Endothelial cell of umbilical vein (primary cell): ENCODE measurements at regions not wholly inside any gene's neighbourhood (a gene's known extent, or its start where the extent isn't known, plus 50 kb on each side); places are given as distances from the start of the nearest gene placed in this dataset.

Source experiments
- BruUV-seq: library from RNA; stranded (reverse); fragments of 400-500 nt; replicated peaks from 2 replicates; lab custom pipeline; 2021; lab: Mats Ljungman, UMichigan
- CTCF ChIA-PET: fragments of 300-600, 350-600 bp; sonication (Branson Sonifier 250); formaldehyde crosslinking; loops from one replicate; lab custom pipeline; 2021; ENCODE audit warnings: antibody characterized with exemption, inconsistent platforms; lab: Charles Lee
- POLR2A ChIA-PET: fragments of 300-600, 350-600 bp; sonication (Branson Sonifier 250); formaldehyde crosslinking; loops from one replicate; lab custom pipeline; 2021; ENCODE audit warnings: antibody characterized with exemption, inconsistent platforms; lab: Charles Lee
- DNase-seq: peaks from one replicate; pipeline ENCODE4 v3.0.0-alpha.2; 2011; ENCODE audit warnings: low read depth, low spot score
- FAIRE-seq: peaks from 2 replicates; lab custom pipeline; 2011; peaks lifted over from hg19 to GRCh38; lab: Jason Lieb, UNC
- H2AFZ ChIP-seq: 2 replicates; pipeline ENCODE4 v1.6.0; 2012; ENCODE audit warnings: low read depth, low read length, control low read depth, inconsistent platforms
- H3K27ac ChIP-seq: 2 replicates; pipeline ENCODE4 v1.5.1; 2011; ENCODE audit warnings: low read depth, mild to moderate bottlenecking, control low read depth, low read length, moderate library complexity; ENCODE audit not compliant: insufficient read depth
- H3K27me3 ChIP-seq, 2 experiments: 2 replicates each; pipeline versions ENCODE4 v1.6.0 to v1.6.1; 2011; ENCODE audit warnings: low read length in 2 of 2, mixed read lengths in 1 of 2; ENCODE audit not compliant: control insufficient read depth in 2 of 2, insufficient read depth in 2 of 2
- H3K36me3 ChIP-seq, 2 experiments: 2 replicates in 1 of 2; 3 replicates in 1 of 2; pipeline ENCODE4 v1.5.1; 2011; ENCODE audit warnings: low read length in 2 of 2, mild to moderate bottlenecking in 1 of 2, moderate library complexity in 1 of 2; ENCODE audit not compliant: control insufficient read depth in 2 of 2, insufficient read depth in 2 of 2; ENCODE audit errors: extremely low read depth in 1 of 2
- H3K4me1 ChIP-seq: 3 replicates; pipeline ENCODE4 v1.5.1; 2011; ENCODE audit warnings: mild to moderate bottlenecking, low read length; ENCODE audit not compliant: control insufficient read depth, insufficient read depth; ENCODE audit errors: extremely low read depth
- H3K4me2 ChIP-seq: 2 replicates; pipeline ENCODE4 v1.6.1; 2011; ENCODE audit warnings: low read length, control low read depth, mixed read lengths; ENCODE audit not compliant: insufficient read depth
- H3K4me3 ChIP-seq, 3 experiments: fragments of 200-600 bp in 1 of 3; sonication (generic), shearing (Covaris generic) in 1 of 3; replicated peaks in 1 of 3; 2 replicates each; pipeline ENCODE4 v1.5.1; 2011 to 2016; ENCODE audit warnings: control low read depth in 3 of 3, low read length in 3 of 3, mild to moderate bottlenecking in 2 of 3, inconsistent platforms in 1 of 3, low read depth in 1 of 3, moderate library complexity in 1 of 3; ENCODE audit not compliant: insufficient read depth in 1 of 3
- H3K79me2 ChIP-seq: 2 replicates; pipeline ENCODE4 v1.6.0; 2012; ENCODE audit warnings: low read length, inconsistent platforms; ENCODE audit not compliant: control insufficient read depth, insufficient read depth
- H3K9ac ChIP-seq: replicated peaks from 2 replicates; pipeline ENCODE3; 2011; ENCODE audit warnings: low read length, control low read depth; ENCODE audit not compliant: insufficient read depth; ENCODE audit errors: extremely low read depth
- H3K9me1 ChIP-seq: replicated peaks from 3 replicates; pipeline ENCODE4 v1.6.0; 2011; ENCODE audit warnings: mild to moderate bottlenecking, low read length; ENCODE audit not compliant: control insufficient read depth, insufficient read depth; ENCODE audit errors: extremely low read depth
- H3K9me3 ChIP-seq: replicated peaks from 2 replicates; pipeline ENCODE4 v1.5.1; 2012; ENCODE audit warnings: low read length, inconsistent platforms; ENCODE audit not compliant: control insufficient read depth, insufficient read depth
- H4K20me1 ChIP-seq: replicated peaks from 2 replicates; pipeline ENCODE3; 2011; ENCODE audit warnings: mild to moderate bottlenecking, low read length; ENCODE audit not compliant: control insufficient read depth, insufficient read depth; ENCODE audit errors: extremely low read depth
- EZH2 ChIP-seq: IDR thresholded peaks from 2 replicates; pipeline ENCODE4 v1.6.1; 2012; ENCODE audit warnings: borderline replicate concordance, low read depth, mild to moderate bottlenecking, moderate library complexity, low read length, inconsistent platforms; ENCODE audit not compliant: severe bottlenecking
- FOS ChIP-seq: IDR thresholded peaks from 2 replicates; pipeline ENCODE4 v1.6.1; 2011; ENCODE audit warnings: mild to moderate bottlenecking, low read length, moderate library complexity, borderline replicate concordance; ENCODE audit not compliant: insufficient read depth
- GATA2 ChIP-seq: IDR thresholded peaks from 2 replicates; pipeline ENCODE4 v1.7.0; 2011; ENCODE audit warnings: low read depth, mild to moderate bottlenecking, moderate library complexity, mixed read lengths, low read length; ENCODE audit not compliant: insufficient read length, insufficient read depth
- JUN ChIP-seq: IDR thresholded peaks from 2 replicates; pipeline ENCODE4 v1.6.1; 2011; ENCODE audit warnings: borderline replicate concordance, low read depth; ENCODE audit not compliant: insufficient read length, insufficient read depth
- MYC ChIP-seq: IDR thresholded peaks from one replicate; pipeline ENCODE4 v1.6.1; 2011; ENCODE audit warnings: mild to moderate bottlenecking, low read depth, low read length
- POLR2A ChIP-seq: IDR thresholded peaks from 2 replicates; pipeline ENCODE4 v1.6.1; 2012; ENCODE audit warnings: low read depth, mild to moderate bottlenecking, control low read depth, low read length
- POLR2AphosphoS5 ChIP-seq: IDR thresholded peaks from 2 replicates; pipeline ENCODE4 v1.6.1; 2012; ENCODE audit warnings: low read depth, mild to moderate bottlenecking, control low read depth, low read length, moderate library complexity; ENCODE audit not compliant: insufficient read depth
- dilution Hi-C: fragments of 300-500 bp; cut with MboI; formaldehyde crosslinking; loops from one replicate; pipeline ENCODE4 v1.15.0; 2019; ENCODE audit warnings: low sequenced_read_pairs; ENCODE audit not compliant: extremely low pct_ligation_motif_present
- intact Hi-C: fragments of 100-400 bp; cut with micrococcal nuclease; formaldehyde crosslinking; loops from one replicate; pipeline ENCODE4 v1.10.0; 2022
- TF ChIP-seq, protein P1 (sequence below): IDR thresholded peaks from 2 replicates; pipeline ENCODE4 v1.6.1; 2011; ENCODE audit not compliant: insufficient read depth, insufficient read length
- TF ChIP-seq, protein P2 (sequence below), 2 donors: IDR thresholded peaks; 1 replicate in 1 of 2; 2 replicates in 1 of 2; pipeline ENCODE4 v1.5.1; 2011; ENCODE audit warnings: low read length in 2 of 2, mild to moderate bottlenecking in 2 of 2, moderate library complexity in 2 of 2, control low read depth in 1 of 2, inconsistent platforms in 1 of 2, low read depth in 1 of 2; ENCODE audit not compliant: insufficient read depth in 1 of 2; ENCODE audit errors: extremely low read depth in 1 of 2

GRCh38 chr2:5868931-5869330, 176.7 kb downstream of the SOX11 start:
- H3K4me1 ChIP-seq: no peaks in the 10 kb centered on the region
- H3K9me3 ChIP-seq: peaks cover 7% of the 10 kb centered on the region
- intact Hi-C loops (no loop called here), dilution Hi-C loops (no loop called here)
- no peaks in the 10 kb centered on the region for H3K36me3 ChIP-seq
- H2AFZ ChIP-seq: no peak overlapping the region
- no peaks in the 10 kb centered on the region for H3K9me1 ChIP-seq
- BruUV-seq: no TSS peak
- no peak overlapping the region for H3K4me2 ChIP-seq
- ChIA-PET POLR2A (no interaction called here), CTCF (no interaction called here)
- no peak for FAIRE-seq
- TF ChIP-seq MYC (no peak), GATA2 (no peak), EZH2 (no peak), JUN (no peak), FOS (no peak), POLR2A (no peak), POLR2AphosphoS5 (no peak)
- TF ChIP-seq, protein P1, sequence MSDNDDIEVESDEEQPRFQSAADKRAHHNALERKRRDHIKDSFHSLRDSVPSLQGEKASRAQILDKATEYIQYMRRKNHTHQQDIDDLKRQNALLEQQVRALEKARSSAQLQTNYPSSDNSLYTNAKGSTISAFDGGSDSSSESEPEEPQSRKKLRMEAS: no peak
- TF ChIP-seq, protein P2, sequence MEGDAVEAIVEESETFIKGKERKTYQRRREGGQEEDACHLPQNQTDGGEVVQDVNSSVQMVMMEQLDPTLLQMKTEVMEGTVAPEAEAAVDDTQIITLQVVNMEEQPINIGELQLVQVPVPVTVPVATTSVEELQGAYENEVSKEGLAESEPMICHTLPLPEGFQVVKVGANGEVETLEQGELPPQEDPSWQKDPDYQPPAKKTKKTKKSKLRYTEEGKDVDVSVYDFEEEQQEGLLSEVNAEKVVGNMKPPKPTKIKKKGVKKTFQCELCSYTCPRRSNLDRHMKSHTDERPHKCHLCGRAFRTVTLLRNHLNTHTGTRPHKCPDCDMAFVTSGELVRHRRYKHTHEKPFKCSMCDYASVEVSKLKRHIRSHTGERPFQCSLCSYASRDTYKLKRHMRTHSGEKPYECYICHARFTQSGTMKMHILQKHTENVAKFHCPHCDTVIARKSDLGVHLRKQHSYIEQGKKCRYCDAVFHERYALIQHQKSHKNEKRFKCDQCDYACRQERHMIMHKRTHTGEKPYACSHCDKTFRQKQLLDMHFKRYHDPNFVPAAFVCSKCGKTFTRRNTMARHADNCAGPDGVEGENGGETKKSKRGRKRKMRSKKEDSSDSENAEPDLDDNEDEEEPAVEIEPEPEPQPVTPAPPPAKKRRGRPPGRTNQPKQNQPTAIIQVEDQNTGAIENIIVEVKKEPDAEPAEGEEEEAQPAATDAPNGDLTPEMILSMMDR (IDR thresholded peaks at IDR 0.05; ENCODE audit: extremely low read depth in 1 of 2, insufficient read depth in 1 of 2, low read depth in 1 of 2, low read length in 2 of 2): no peak
- H3K27me3 ChIP-seq: no peaks in the 10 kb centered on the region
- no peaks in the 10 kb centered on the region for H4K20me1 ChIP-seq
- no peaks in the 10 kb centered on the region for H3K79me2 ChIP-seq
- no peak overlapping the region for H3K27ac ChIP-seq
- H3K4me3 ChIP-seq: no peak overlapping the region
- H3K9ac ChIP-seq: no peak overlapping the region
- no peak for DNase-seq
